ENCODE measurements at regions not wholly inside any gene's neighbourhood (a gene's known extent, or its start where the extent isn't known, plus 50 kb on each side); places are given as distances from the start of the nearest gene placed in this dataset.
"Not testable (repeated sequence)": the region's sequence is repeated elsewhere in the genome, so short reads cannot be mapped to it uniquely, and the experiment has no call there.

DNA sequence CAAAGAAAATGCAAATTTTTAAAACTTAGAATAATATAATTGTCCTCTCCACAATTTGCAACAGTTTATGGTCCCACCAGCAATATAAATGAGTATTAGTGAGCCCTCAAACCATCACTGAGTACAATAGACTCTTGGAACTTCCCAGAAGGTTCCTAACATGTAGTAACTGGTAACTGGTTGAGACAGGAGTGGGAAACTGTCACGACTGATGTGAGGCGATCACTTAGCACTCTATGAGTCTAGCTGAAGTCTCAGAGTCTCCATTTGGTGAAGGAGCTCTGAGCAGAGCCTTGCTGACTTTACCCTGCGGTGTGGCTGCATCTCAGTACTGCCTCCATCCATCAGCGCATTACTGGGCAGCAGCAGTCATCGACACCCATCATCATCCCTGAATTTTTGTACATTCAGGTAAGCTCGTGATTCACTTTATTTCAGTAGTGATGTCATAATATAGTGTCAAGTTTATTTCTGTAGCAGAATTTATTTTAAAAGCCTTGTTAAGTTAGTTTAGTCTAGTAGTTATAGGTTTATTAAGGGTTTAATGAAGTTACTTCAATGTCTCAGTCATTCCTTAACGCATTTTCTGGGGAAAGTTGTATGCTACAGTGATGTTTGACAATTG lies 76.6 kb upstream of the ABCA1 start:
- intact Hi-C loops (cut with DNase I), result no loop called here
- 93% methylated on average over 7 of the region's 7 CpGs for WGBS
- Histone ChIP-seq H3K27me3 (no peaks in the 10 kb centered on the region), H3K36me3 (no peaks in the 10 kb centered on the region), H3K9me3 (no peaks in the 10 kb centered on the region), H3K27ac (replicated peaks in 1 of 4) (no peak overlapping the region), H3K4me1 (no peaks in the 10 kb centered on the region), H3K4me3 (no peak overlapping the region)
- no peak for DNase-seq (ENCODE audit: extremely low spot score)
- TF ChIP-seq EP300 (IDR thresholded peaks at IDR 0.05), result no peak
- TF ChIP-seq POLR2AphosphoS5 (IDR thresholded peaks at IDR 0.05), result no peak
- TF ChIP-seq CTCF (IDR thresholded peaks at IDR 0.05), result no peak
- TF ChIP-seq POLR2A (IDR thresholded peaks at IDR 0.05; ENCODE audit: low read depth), result no peak

- Histone ChIP-seq H3K27ac (replicated peaks in 1 of 4) (no peak overlapping the region), H3K36me3 (no peaks in the 10 kb centered on the region), H3K27me3 (no peaks in the 10 kb centered on the region), H3K9me3 (no peaks in the 10 kb centered on the region), H3K4me1 (no peaks in the 10 kb centered on the region), H3K4me3 (no peak overlapping the region)
- 100% methylated on average over 1 of the region's 1 CpG for WGBS
- DNase-seq (ENCODE audit: extremely low spot score), result no peak
- TF ChIP-seq CTCF (IDR thresholded peaks at IDR 0.05) (no peak), POLR2AphosphoS5 (IDR thresholded peaks at IDR 0.05) (no peak), EP300 (IDR thresholded peaks at IDR 0.05) (no peak), POLR2A (IDR thresholded peaks at IDR 0.05; ENCODE audit: low read depth) (no peak)
- intact Hi-C loops (cut with DNase I), result no loop called here
Measured at GRCh38 chr9:105005186-105005585, 77.2 kb upstream of the ABCA1 start.

- Histone ChIP-seq H3K27ac (replicated peaks in 1 of 4) (no peak overlapping the region), H3K4me3 (no peak overlapping the region), H3K9me3 (no peaks in the 10 kb centered on the region), H3K4me1 (no peaks in the 10 kb centered on the region), H3K36me3 (no peaks in the 10 kb centered on the region), H3K27me3 (no peaks in the 10 kb centered on the region)
- 63% methylated on average over 2 of the region's 2 CpGs for WGBS
- no peak for DNase-seq (ENCODE audit: extremely low spot score)
- TF ChIP-seq POLR2A (IDR thresholded peaks at IDR 0.05; ENCODE audit: low read depth), result no peak
- TF ChIP-seq POLR2AphosphoS5 (IDR thresholded peaks at IDR 0.05), result no peak
- no peak for TF ChIP-seq EP300 (IDR thresholded peaks at IDR 0.05)
- TF ChIP-seq CTCF (IDR thresholded peaks at IDR 0.05), result no peak
- intact Hi-C loops (cut with DNase I), result no loop called here
Measured at GRCh38 chr9:105006514-105006913, 78.6 kb upstream of the ABCA1 start.

DNA sequence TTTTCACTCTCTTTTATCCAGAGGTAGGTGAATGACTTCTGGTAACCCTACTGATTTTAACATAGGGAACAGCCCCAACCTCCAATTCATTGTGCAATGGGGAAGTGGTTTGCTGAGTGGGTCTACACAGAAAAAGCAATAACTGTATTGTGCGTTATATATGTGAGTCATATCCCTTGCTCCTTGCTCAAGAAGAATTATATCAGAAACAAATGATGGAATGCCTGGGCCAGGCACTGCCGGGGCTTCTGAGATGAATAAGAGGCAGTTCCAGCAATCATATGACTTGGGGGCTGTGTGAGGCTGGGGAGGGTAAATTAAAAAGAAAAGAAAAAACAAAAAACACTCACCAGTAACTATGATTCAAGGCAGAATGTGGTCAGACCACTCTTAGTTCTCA lies 79.2 kb upstream of the ABCA1 start:
- Histone ChIP-seq H3K4me3 (no peak overlapping the region), H3K9me3 (no peaks in the 10 kb centered on the region), H3K27me3 (no peaks in the 10 kb centered on the region), H3K27ac (replicated peaks in 1 of 4) (peak overlapping the region in 1 of 4 donors; percentile 5), H3K36me3 (no peaks in the 10 kb centered on the region), H3K4me1 (no peaks in the 10 kb centered on the region)
- TF ChIP-seq POLR2A (IDR thresholded peaks at IDR 0.05; ENCODE audit: low read depth) (no peak), POLR2AphosphoS5 (IDR thresholded peaks at IDR 0.05) (peak in 1 of 2 donors; percentile 28), CTCF (IDR thresholded peaks at IDR 0.05) (no peak), EP300 (IDR thresholded peaks at IDR 0.05) (no peak)
- intact Hi-C loops (cut with DNase I), result no loop called here
- no peak for DNase-seq (ENCODE audit: extremely low spot score)
- 67% methylated on average over 2 of the region's 2 CpGs for WGBS

GRCh38 chr9:105010089-105010488 lies 82.1 kb upstream of the ABCA1 start:
- H3K27me3 ChIP-seq; H3K4me1 ChIP-seq; intact Hi-C loops (cut with DNase I); H3K36me3 ChIP-seq; H3K4me3 ChIP-seq; H3K27ac ChIP-seq (replicated peaks in 1 of 4); DNase-seq (ENCODE audit: extremely low spot score); H3K9me3 ChIP-seq: not testable (repeated sequence)
- WGBS, result 82% methylated on average over 3 of the region's 3 CpGs

Data from esophagus muscularis mucosa (tissue), 4 donors.